KG1 (cell line): ENCODE measurements at regions not wholly inside any gene's neighbourhood (a gene's known extent, or its start where the extent isn't known, plus 50 kb on each side); places are given as distances from the start of the nearest gene placed in this dataset.
"Not testable (repeated sequence)": the region's sequence is repeated elsewhere in the genome, so short reads cannot be mapped to it uniquely, and the experiment has no call there.

ENCODE experiments used
- DNase-seq: peaks from one replicate; lab custom pipeline; 2025; lab: John Stamatoyannopoulos, UW

DNA sequence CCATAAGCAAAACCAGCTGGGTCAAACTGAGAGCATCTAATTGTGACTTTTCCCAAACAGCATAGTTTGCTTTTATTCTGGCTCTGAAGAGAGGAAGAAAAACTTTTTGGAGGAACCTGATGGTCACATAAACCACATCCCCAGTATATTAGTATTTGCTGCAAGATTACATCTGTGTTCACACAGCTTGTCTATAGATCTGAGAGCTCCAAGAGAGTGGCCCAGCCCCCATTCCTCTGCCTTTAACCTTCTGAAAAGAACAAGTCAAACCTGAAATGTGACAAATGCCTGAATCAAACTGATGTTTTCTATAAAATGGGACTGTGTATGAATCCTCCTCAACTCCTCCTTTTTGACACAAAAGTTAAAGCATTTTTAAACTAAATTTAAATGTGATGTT lies 435.2 kb downstream of the ZNF479 start:
- not testable (repeated sequence) for DNase-seq

DNA sequence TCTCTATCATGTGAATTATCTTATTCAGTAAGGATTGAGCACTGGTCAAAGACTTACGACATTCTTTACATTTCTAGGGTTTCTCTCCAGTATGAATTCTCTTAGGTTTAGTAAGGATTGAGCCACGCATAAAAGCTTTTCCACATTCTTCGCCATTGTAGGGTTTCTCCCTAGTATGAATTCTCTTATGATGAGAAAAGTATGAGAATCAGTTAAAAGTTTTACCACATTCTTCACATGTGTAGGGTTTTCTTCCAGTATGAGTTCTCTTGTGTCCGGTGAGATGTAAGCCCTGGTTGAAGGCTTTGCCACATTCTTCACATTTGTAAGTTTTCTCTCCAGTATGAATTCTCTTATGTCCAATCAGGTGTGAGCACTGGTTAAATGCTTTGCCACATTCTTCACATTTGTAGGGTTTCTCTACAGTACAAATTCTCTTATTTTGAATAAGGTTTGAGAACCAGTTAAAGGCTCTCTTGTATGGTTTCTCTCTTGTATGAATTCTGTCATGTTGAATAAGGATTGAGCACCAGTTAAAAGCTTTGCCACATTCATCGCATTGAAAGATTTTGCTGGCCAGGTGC lies 445.9 kb downstream of the ZNF479 start:
- no peak for DNase-seq

DNA sequence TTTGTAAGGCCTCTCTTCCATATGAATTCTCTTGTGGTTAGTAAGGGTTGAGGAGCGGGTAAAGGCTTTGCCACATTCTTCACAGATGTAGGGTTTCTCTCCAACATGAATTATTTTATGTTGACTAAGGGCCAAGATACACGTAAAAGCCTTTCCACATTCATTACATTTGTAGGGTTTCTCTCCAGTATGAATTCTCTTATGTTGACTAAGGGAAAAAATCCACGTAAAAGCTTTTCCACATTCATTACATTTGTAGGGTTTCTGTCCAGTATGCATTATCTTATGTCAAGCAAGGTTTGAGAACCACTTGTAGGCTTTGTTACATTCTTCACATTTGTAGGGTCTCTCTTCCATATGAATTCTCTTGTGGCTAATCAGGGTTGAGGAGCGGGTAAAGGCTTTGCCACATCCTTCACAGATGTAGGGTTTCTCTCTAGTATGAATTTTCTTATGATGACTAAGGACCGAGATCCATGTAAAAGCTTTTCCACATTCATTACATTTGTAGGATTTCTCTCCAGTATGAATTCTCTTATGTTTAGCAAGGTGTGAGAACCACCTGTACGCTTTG lies 493.0 kb downstream of the ZNF479 start:
- DNase-seq: no peak

DNA sequence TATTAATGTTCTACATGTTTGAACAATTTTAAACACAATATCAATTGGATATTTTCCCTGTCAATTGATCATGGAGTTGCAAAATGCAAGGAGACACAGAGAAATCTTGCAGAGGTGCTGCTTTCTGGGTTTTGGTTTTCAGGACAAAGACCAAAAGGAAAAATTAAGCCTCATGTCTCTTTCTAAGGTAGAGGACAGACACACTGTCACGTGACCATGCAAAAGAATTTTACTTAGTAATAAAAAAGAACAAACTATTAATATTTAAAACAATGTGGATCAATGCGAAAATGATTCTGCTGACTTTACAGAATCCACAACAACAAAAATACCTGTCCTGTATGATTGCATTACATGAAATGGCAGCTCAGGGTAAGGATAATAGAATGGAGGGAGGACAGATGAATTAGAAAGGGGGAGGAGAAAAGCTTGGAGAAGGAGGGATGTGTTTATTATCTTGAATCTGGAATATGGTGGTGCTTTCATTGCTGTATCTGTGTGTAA lies 493.7 kb upstream of the NUPR2 start:
- no peak for DNase-seq

DNA sequence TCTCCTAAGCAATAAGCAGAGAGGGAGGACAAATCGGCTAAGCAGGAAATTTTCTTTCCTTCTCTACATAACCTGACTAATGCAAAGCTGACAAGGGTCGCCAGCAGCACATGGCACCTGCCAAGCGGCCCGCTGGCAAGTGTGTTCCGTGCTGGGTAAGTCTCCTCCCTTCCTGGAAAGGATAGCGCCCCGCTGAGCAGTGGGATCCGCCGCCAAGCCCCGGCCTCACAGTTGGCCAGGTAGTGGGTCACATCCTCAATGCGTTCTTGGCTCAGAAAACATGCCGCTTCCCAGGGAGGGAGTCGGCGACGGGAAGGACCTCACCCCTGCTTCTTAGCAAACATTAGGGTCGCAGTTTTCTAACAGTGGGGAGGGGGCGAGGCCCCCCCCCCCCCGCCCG lies 488.9 kb upstream of the NUPR2 start:
- DNase-seq: no peak

DNA sequence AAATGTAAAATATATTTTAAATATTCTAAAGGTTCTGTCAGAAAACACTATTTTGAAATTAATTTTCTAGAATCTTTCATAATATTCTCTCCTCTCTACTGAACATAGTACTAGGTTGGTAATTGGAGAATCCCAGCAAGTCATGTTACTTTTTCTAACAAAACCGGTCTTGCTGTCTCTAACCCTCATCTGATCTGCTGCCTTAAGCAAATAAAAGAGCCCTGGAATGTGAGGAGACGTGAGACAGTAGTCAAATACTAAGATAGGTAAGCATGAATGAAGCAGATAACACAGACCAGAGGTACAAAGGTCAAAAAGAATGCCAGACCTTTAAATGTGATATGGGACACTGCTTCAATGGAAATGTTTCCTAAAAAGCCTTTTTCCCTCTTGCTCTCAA lies 462.4 kb upstream of the NUPR2 start:
- no peak for DNase-seq

DNA sequence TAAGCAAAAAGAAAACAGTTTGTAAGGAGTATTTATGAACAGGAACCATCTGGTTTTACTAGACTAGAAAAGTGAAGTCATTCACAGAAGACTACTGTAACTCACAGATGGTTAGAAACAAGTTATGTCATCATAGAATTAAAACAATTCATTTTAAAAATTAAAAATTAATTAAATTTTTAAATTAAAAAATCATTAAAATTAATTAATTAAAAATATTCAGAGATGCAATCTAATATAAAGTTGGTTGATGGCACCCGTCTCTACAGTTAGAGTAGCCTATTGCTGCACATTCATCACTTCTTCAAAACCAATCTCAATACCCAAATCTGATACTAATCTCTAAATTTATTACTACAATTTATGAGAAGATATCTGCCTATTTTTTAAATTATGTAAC lies 454.8 kb upstream of the NUPR2 start:
- DNase-seq: no peak

DNA sequence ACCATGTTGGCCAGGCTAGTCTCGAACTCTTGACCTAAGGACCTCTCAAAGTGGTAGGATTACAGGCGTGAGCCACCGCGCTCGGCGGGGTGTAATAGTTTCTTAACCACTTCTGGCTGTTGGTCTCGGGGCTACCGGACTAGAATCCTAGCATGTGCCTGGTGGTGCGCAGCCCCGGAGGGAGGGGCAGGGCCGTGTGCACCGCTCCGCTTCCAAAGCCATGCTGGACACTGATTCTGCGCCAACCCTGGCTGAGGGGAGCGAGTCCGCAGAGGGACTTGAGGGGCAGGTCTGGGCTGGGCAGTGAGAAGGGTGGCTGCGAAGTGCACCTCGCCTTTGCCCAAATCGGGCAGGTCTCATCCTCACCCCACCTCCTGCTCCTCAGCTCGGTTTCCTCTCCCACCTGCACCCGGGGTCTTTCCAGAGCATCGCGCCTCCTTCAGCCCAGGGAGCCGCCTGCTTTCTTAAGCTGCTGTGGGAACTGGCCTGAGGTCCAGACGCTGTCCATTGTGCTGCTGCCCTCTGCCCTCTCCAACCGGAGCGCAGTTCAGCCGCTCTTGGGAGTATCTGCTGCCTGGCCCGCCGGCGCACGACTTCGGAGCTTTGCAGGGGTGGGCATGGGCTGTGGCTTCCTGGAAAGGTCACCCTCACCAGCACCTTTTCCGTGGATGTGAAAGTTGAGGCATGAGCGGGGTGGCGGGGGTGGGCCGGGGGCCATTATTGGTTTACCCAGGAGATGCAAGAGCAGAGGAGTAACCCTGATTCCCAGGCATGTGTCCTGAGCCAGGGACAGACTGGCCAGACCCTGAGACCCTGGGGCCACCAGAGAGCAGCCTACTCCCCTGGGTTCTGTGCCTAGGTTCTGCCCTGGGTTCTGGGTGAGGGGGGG lies 422.6 kb upstream of the NUPR2 start:
- DNase-seq: no peak

DNA sequence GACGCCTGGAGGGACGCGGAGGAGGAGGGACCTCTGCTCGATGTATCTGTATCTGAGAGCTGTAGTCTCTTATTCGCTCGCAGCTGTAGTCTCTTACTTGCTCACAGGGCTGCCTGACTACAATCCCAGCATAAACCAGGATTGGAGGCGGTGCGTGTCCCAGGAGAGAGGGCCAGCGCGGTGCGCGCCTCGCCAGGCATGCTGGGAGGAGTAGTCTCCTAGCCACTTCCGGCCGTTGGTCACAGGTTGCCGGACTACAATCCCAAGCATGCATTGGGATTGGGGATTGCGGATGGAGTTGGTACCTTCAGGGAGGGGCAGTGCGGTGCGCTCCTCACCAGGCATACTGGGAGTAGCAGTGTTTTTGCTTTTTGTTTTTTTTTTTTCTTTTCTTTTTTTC lies 421.7 kb upstream of the NUPR2 start:
- no peak for DNase-seq

DNA sequence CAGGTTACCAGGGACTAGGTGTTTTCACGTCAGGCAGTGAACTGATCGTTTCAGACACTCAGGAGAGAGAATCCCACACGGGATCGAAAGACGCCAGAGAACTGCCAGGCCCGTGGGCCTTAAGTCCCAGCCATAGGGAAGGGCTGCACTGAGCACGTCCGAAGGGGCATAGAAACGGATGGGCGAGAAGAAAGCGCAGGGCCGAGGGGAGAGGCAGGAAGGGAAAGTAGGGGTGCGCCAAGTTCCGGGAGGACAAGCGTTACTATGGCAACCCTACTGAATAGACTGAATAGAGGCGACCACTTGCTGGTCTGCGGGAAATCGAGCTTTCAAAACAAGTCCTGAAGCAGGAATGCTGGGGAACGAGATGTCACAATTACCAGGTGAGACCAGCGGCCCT lies 421.3 kb upstream of the NUPR2 start:
- DNase-seq: no peak

DNA sequence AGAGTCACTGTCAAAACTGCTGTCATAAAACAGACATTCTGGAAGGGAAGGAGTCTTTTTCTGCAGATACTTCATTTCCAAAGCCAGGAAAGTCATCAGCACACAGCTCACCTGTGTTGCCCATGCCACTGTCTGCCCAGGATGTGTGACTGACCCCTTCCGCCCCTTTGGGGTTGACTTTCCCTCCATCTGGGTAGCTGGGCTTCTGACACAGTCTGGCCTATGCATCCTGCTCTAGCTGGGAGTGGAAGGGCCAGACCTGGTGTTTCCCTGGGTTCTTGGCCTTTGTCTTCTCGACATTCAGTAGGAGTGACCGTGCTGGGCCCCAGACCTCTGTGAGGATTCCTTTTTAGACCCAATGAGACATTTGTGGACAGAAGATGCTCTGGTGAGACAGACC lies 378.9 kb upstream of the NUPR2 start:
- DNase-seq: no peak

DNA sequence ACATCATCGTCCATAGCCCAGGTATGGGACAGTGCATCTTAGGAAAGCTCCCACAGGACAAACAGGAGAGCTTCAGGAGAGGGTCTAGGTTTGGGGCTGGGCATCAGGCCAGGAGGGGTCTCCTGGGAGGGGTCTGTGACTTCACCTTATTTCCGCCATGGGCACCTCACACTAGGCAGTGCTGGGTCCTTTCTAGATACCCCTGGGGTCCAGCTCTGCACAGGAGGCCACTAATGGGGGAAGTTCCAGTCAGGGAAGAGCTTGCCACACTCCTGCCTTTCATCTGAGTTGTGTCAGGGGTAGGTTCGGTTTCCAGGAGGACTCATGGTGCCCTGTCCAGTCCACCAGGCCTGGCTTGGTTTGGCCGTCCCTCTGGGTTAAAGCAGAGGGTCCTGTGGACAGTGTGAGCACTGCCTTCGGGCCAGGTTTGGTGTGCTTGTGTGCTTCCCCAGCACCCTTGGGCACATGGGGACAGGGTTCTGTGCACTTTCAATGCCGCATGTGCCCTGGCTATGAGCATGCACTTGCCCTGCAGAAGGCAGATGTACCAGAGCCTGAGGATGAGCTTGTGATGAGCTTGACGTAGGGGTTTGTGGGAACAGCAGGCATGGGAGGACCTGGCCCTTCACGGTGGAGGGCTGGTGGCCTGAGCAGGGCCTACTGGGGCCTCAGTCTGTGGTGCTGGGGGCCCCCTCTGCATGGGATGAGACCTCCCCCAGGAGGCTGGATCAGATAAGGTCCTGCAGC lies 377.7 kb upstream of the NUPR2 start:
- DNase-seq: no peak

DNA sequence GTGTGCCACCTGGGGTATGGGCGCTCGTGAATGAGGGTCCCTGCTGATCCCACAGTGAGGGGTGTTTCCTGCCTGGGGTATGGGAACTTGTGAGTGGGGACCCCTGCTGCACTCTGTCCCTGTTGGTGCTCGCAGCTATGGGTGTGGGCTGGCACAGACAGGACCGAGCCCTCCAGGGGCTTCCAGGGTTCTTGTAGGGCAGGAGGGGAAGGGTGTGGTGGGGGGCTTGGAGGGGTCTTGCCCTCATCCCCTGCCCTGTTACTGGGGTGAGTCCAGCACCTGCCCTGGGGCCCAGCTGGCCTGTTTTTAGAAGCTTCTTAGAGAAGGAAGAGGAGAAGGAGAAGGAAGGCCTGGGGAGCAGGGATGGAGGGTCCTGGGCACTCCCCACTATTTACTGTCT lies 377.0 kb upstream of the NUPR2 start:
- no peak for DNase-seq

DNA sequence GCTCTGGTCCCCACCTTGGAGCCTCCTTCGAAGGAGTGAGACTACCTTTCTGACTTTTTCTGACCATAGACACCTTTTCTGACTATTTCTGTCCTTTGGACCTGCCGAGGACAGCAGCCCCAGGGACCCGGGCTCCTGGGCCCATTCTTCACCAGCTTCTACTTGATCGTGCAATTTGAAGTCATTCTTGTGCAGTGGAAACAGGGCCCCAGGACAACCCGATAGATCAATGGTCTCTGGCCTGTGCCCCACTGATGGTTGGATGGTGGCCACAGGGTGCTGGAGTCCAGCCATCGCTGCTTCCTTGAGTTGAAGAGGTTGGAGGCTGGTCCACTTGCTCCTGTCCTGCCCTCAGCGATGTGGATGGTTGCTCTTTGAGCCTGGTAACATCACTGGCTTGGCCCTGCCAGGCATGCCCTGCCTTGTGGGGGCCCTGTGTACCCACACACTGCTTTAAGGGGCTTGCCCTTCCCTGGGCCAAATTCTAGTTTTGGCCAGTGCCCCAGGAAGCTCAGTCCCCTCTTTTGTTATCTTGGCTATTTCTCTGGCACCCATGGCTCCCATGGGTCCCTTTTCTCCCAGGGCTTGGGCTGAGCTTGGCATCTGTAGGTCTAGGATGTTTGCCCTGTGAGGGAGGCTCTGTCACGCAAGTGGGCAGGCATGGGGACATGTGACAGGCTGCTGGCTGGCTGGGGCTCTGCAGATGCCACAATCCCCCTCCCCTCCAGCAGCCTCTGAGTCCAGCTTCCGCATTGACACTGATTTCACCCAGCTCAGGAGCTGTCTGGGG lies 375.6 kb upstream of the NUPR2 start:
- DNase-seq: no peak

DNA sequence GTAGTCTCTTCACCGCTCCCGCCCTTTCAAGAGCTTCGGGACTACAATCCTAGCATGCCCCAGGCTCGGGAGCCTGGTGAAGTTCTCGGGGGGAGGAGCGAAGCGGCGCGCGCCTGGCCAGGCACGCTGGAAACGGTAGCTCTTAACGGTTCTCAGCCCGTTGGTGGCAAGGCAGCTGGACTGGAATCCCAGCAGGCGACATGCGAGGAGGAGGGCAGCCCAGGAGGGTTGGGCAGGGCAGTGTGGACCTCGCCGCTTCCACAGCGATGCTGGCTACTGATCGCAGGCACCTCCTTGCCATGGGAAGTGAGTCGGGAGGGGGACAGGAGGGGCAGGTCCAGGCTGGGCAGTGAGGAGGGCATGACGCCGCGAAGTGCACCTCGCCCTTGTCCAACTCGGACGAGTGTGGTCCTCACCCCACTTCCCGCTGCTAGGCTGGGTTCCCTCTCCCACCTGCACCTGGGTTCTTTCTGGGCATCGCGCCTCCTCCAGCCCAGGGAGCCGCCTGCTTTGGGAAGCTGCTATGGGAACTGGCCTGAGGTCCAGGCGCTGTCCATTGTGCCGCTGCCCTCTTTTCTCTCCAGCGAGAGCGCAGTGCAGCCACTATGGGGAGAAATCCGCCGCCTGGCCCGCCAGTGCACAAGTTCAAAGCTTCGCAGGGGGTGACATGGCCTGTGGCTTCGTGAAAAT lies 367.8 kb upstream of the NUPR2 start:
- no peak for DNase-seq

DNA sequence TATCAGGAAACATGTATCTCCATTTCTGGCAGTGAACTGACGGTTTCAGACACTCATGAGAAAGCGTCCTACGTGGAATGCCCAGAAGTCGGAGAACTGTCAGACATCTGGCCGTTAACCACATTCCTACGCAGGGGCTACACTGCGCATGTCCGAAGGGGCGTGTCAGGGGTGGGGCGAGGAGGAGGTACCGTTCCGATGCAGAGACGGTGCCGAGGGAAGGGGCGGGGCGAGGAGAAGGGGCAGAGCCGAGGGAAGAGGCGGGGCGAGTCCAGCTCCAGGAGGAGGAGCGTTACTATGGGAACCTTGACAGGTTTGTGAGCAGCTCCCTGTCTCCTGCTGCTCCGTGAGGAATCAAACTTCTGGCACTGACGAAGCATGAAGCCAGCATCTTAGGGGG lies 366.9 kb upstream of the NUPR2 start:
- DNase-seq: no peak

DNA sequence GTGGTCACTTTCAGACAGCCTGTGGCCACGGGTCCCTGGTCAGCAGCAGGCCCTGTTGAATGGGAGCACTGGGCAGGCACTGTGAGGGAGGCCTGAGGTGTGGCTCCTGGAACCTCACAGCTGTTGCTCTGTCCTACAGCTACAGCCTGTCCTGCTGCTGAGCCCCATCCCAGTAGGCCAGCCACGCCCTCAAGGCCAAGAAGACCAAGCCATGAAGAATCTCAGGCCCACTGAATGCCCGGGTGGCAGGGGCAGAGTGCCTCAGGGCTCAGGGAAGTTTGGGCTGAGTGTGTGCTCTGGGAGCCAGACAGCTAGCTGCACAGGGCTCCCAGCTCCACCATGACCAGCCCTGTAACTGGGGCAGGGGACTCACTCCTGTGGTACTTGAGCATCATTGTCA lies 363.5 kb upstream of the NUPR2 start:
- DNase-seq: no peak

DNA sequence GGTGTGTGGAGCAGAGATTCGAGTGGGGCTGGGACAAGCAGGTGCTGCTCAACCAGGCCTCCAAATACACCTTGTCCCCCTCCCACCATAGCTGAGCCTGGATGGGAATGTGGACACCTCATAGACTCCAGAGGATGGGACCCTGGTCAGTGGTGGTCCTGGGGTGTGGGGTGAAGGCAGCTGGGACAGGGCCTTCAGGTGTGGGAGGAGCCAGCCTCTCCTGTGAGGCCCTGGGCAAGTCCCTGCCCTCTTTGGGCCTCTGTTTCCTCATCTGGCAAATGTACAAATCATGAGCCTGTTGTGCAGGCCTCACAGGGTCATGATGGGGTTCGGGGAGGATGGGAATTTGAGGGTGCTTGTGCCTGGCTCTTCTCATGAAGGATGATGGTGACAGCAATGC lies 362.9 kb upstream of the NUPR2 start:
- no peak for DNase-seq

DNA sequence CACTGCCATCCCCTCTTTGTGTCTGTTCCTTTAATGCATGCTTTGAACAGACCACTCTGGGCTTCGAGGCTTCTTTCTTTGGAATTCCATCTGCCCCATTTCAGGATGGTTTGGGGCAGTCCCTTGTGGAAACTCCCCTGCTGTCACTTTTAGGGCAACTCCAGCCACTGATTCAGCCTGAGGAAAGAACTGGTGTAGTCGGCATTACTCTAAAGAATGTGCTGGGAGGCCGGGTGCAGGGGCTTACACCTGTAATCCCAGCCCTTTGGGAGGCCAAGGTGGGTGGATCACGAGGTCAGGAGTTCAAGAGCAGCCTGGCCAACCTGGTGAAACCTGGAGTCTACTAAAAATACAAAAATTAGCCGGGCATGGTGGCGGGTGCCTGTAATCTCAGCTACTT lies 358.1 kb upstream of the NUPR2 start:
- DNase-seq: no peak

DNA sequence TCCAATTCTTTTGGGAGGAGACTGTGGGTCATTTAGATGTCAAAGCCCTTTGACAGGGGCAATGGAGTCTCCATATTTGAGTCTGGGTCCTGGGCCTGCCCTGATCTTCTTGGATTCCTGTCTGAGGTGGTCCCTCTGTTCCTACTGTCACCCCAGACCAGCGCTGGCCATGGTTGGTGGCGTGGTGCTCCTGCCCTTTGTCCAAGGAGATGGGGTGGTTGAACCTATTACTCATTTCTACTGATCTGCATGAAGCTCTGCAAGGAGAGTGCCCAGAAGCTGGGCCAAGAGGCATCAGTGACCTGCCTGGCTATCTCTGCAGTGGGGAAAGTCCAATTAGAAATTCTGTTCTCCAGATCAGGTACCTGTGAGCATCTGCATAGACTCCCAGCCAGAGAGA lies 355.6 kb upstream of the NUPR2 start:
- no peak for DNase-seq
